OCI-LY3 (cell line): ENCODE measurements at regions not wholly inside any gene's neighbourhood (a gene's known extent, or its start where the extent isn't known, plus 50 kb on each side); places are given as distances from the start of the nearest gene placed in this dataset.

Source experiments
- H2AFZ ChIP-seq: fragments of 200-600, 300-600 bp; shearing (Covaris generic); 2 replicates; pipeline ENCODE4 v1.6.0; 2014; ENCODE audit warnings: antibody characterized with exemption, low read depth, low read length
- H3K27ac ChIP-seq: fragments of 200-600, 300-600 bp; sonication (generic); 2 replicates; pipeline ENCODE4 v1.5.1; 2014; ENCODE audit warnings: mild to moderate bottlenecking, low read length, moderate library complexity, mixed read lengths
- H3K27me3 ChIP-seq: fragments of 200-600, 300-600 bp; sonication (generic); 2 replicates; pipeline ENCODE4 v1.6.1; 2014; ENCODE audit warnings: low read depth, low read length, mixed read lengths
- H3K36me3 ChIP-seq: fragments of 200-600, 300-600 bp; sonication (generic); replicated peaks from 2 replicates; pipeline ENCODE3; 2014; ENCODE audit warnings: low read depth, low read length, mixed read lengths
- H3K4me1 ChIP-seq: fragments of 300-600, 200-600 bp; sonication (generic); 2 replicates; pipeline ENCODE4 v1.6.1; 2014; ENCODE audit warnings: low read length, mixed read lengths
- H3K4me2 ChIP-seq: fragments of 200-600, 300-600 bp; sonication (generic); 2 replicates; pipeline ENCODE4 v1.6.1; 2014; ENCODE audit warnings: low read length, mixed read lengths
- H3K4me3 ChIP-seq: fragments of 300-600, 200-600 bp; sonication (generic); 2 replicates; pipeline ENCODE4 v1.5.1; 2014; ENCODE audit warnings: antibody characterized with exemption, mild to moderate bottlenecking, low read length, moderate library complexity
- H3K79me2 ChIP-seq: fragments of 300-600, 200-600 bp; shearing (Covaris generic); 2 replicates; pipeline ENCODE4 v1.6.1; 2014; ENCODE audit warnings: mild to moderate bottlenecking, low read length, mixed read lengths
- H3K9ac ChIP-seq: fragments of 300-600, 200-600 bp; shearing (Covaris generic); 2 replicates; pipeline ENCODE4 v1.6.0; 2014; ENCODE audit warnings: mild to moderate bottlenecking, low read length, moderate library complexity
- H3K9me3 ChIP-seq: fragments of 200-600, 300-600 bp; shearing (Covaris generic); 2 replicates; pipeline ENCODE4 v1.6.1; 2014; ENCODE audit warnings: low read length, mixed read lengths; ENCODE audit not compliant: insufficient read depth
- H4K20me1 ChIP-seq: fragments of 200-600, 300-600 bp; sonication (generic); 2 replicates; pipeline ENCODE4 v1.6.1; 2016; ENCODE audit warnings: low read length, mixed read lengths; ENCODE audit not compliant: insufficient read depth
- CTCF ChIP-seq: fragments of 200-600, 300-600 bp; sonication (generic); IDR thresholded peaks from 2 replicates; pipeline ENCODE4 v1.5.1; 2014; ENCODE audit warnings: antibody characterized with exemption, low read length, low read depth
- EZH2phosphoT487 ChIP-seq: fragments of 200-600 bp; shearing (Covaris generic); IDR thresholded peaks from 2 replicates; pipeline ENCODE4 v1.6.1; 2018; ENCODE audit warnings: antibody characterized with exemption, mixed run types, low read depth

- no peaks in the 10 kb centered on the region for H3K79me2 ChIP-seq
- no peaks in the 10 kb centered on the region for H3K9me3 ChIP-seq
- no peak overlapping the region for H3K27ac ChIP-seq
- no peak for TF ChIP-seq EZH2phosphoT487
- no peak overlapping the region for H2AFZ ChIP-seq
- no peak overlapping the region for H3K4me3 ChIP-seq
- H3K9ac ChIP-seq: no peak overlapping the region
- no peaks in the 10 kb centered on the region for H4K20me1 ChIP-seq
- no peaks in the 10 kb centered on the region; the same call in 1 of the 2 replicates for H3K27me3 ChIP-seq
- H3K4me2 ChIP-seq: no peak overlapping the region
- no peaks in the 10 kb centered on the region for H3K4me1 ChIP-seq
- no peaks in the 10 kb centered on the region for H3K36me3 ChIP-seq
Measured at GRCh38 chr20:21947406-21947805, 241.9 kb downstream of the PAX1 start.

GRCh38 chr20:21944227-21944626, 238.8 kb downstream of the PAX1 start:
- Histone ChIP-seq H3K27ac (no peak overlapping the region), H3K36me3 (no peaks in the 10 kb centered on the region), H3K4me1 (no peaks in the 10 kb centered on the region), H3K9ac (no peak overlapping the region), H4K20me1 (no peaks in the 10 kb centered on the region), H3K9me3 (no peaks in the 10 kb centered on the region), H3K4me3 (no peak overlapping the region), H3K79me2 (no peaks in the 10 kb centered on the region), H2AFZ (no peak overlapping the region), H3K4me2 (no peak overlapping the region), H3K27me3 (no peaks in the 10 kb centered on the region; the same call in 1 of the 2 replicates)
- TF ChIP-seq EZH2phosphoT487 (no peak), CTCF (no peak)

- no peak overlapping the region for H3K9ac ChIP-seq
- TF ChIP-seq CTCF (no peak), EZH2phosphoT487 (no peak)
- no peak overlapping the region for H3K4me3 ChIP-seq
- H3K4me1 ChIP-seq: no peaks in the 10 kb centered on the region
- H3K36me3 ChIP-seq: no peaks in the 10 kb centered on the region
- no peak overlapping the region for H2AFZ ChIP-seq
- no peak overlapping the region for H3K4me2 ChIP-seq
- H3K27me3 ChIP-seq: no peaks in the 10 kb centered on the region; the same call in 1 of the 2 replicates
- H3K27ac ChIP-seq: no peak overlapping the region
- H3K9me3 ChIP-seq: no peaks in the 10 kb centered on the region
- H4K20me1 ChIP-seq: no peaks in the 10 kb centered on the region
- no peaks in the 10 kb centered on the region for H3K79me2 ChIP-seq
Measured at GRCh38 chr20:21941941-21942805, 236.7 kb downstream of the PAX1 start.

GRCh38 chr20:21936720-21937380, 231.4 kb downstream of the PAX1 start:
- Histone ChIP-seq H2AFZ (no peak overlapping the region), H3K4me2 (no peak overlapping the region), H3K79me2 (no peaks in the 10 kb centered on the region), H3K36me3 (no peaks in the 10 kb centered on the region), H3K4me3 (no peak overlapping the region), H3K9ac (no peak overlapping the region), H3K4me1 (no peaks in the 10 kb centered on the region), H4K20me1 (no peaks in the 10 kb centered on the region), H3K9me3 (no peaks in the 10 kb centered on the region), H3K27ac (no peak overlapping the region), H3K27me3 (no peaks in the 10 kb centered on the region)
- no peak for TF ChIP-seq CTCF
- TF ChIP-seq EZH2phosphoT487: no peak
